SK-N-SH (cell line): ENCODE measurements at regions not wholly inside any gene's neighbourhood (a gene's known extent, or its start where the extent isn't known, plus 50 kb on each side); places are given as distances from the start of the nearest gene placed in this dataset.
"Not testable (repeated sequence)": the region's sequence is repeated elsewhere in the genome, so short reads cannot be mapped to it uniquely, and the experiment has no call there.

ENCODE experiments used
- EP300 ChIP-seq, 2 experiments: IDR thresholded peaks; 2 replicates each; pipeline versions ENCODE4 v1.4.0 to v1.6.1; 2012; ENCODE audit warnings: borderline replicate concordance in 1 of 2, low read depth in 1 of 2, low read length in 1 of 2
- EZH2phosphoT487 ChIP-seq: fragments of 200-600 bp; sonication (generic); IDR thresholded peaks from 2 replicates; pipeline ENCODE4 v1.6.1; 2017; ENCODE audit warnings: low read depth, mixed run types, mild to moderate bottlenecking, antibody characterized with exemption, moderate library complexity, borderline replicate concordance
- FOXM1 ChIP-seq: IDR thresholded peaks from 2 replicates; pipeline ENCODE4 v1.4.0; 2012; ENCODE audit warnings: low read depth, mild to moderate bottlenecking
- MXI1 ChIP-seq: IDR thresholded peaks from 2 replicates; pipeline ENCODE4 v1.6.1; 2012; ENCODE audit warnings: mild to moderate bottlenecking, low read depth, low read length, improper control_type of control experiment
- NFIC ChIP-seq: IDR thresholded peaks from 2 replicates; pipeline ENCODE4 v1.4.0; 2012; ENCODE audit warnings: borderline replicate concordance
- POLR2AphosphoS5 ChIP-seq: IDR thresholded peaks from 2 replicates; pipeline ENCODE4 v1.6.1; 2012; ENCODE audit warnings: low read depth, low read length
- REST ChIP-seq: IDR thresholded peaks from 2 replicates; pipeline ENCODE4 v1.6.1; 2012; ENCODE audit warnings: mild to moderate bottlenecking, low read depth, low read length, moderate library complexity
- SIN3A ChIP-seq: IDR thresholded peaks from 2 replicates; pipeline ENCODE4 v1.6.1; 2012; ENCODE audit warnings: low read depth, mild to moderate bottlenecking, low read length, moderate library complexity, borderline replicate concordance
- TF ChIP-seq, protein P1 (sequence below): fragments of 200-600 bp; sonication (generic); IDR thresholded peaks from 2 replicates; pipeline ENCODE4 v1.6.1; 2017; ENCODE audit warnings: antibody characterized with exemption, mild to moderate bottlenecking, moderate library complexity
- TF ChIP-seq, protein P2 (sequence below): fragments of 150-350 bp; IDR thresholded peaks from 2 replicates; pipeline ENCODE4 v1.6.1; 2017; ENCODE audit warnings: antibody characterized with exemption, low read length, low read depth, borderline replicate concordance

GRCh38 chr6:85276026-85276425 is 173.9 kb upstream of the NT5E start:
- TF ChIP-seq, protein P1, sequence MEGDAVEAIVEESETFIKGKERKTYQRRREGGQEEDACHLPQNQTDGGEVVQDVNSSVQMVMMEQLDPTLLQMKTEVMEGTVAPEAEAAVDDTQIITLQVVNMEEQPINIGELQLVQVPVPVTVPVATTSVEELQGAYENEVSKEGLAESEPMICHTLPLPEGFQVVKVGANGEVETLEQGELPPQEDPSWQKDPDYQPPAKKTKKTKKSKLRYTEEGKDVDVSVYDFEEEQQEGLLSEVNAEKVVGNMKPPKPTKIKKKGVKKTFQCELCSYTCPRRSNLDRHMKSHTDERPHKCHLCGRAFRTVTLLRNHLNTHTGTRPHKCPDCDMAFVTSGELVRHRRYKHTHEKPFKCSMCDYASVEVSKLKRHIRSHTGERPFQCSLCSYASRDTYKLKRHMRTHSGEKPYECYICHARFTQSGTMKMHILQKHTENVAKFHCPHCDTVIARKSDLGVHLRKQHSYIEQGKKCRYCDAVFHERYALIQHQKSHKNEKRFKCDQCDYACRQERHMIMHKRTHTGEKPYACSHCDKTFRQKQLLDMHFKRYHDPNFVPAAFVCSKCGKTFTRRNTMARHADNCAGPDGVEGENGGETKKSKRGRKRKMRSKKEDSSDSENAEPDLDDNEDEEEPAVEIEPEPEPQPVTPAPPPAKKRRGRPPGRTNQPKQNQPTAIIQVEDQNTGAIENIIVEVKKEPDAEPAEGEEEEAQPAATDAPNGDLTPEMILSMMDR, result not testable (repeated sequence)
- TF ChIP-seq EP300 (IDR thresholded peaks at IDR 0.05; ENCODE audit: borderline replicate concordance in 1 of 2, low read depth in 1 of 2, low read length in 1 of 2); NFIC; EZH2phosphoT487; POLR2AphosphoS5; MXI1; REST; FOXM1; SIN3A: not testable (repeated sequence)
- TF ChIP-seq, protein P2, sequence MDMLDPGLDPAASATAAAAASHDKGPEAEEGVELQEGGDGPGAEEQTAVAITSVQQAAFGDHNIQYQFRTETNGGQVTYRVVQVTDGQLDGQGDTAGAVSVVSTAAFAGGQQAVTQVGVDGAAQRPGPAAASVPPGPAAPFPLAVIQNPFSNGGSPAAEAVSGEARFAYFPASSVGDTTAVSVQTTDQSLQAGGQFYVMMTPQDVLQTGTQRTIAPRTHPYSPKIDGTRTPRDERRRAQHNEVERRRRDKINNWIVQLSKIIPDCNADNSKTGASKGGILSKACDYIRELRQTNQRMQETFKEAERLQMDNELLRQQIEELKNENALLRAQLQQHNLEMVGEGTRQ, result not testable (repeated sequence)
